ENCODE measurements at regions not wholly inside any gene's neighbourhood (a gene's known extent, or its start where the extent isn't known, plus 50 kb on each side); places are given as distances from the start of the nearest gene placed in this dataset.

- FAIRE-seq: no peak
- Histone ChIP-seq H3K4me2 (ENCODE audit: insufficient read depth, low read length) (no peak overlapping the region), H4K20me1 (replicated peaks; ENCODE audit: control insufficient read depth, extremely low read depth, insufficient read depth, low read length) (no peaks in the 10 kb centered on the region), H3K4me3 (replicated peaks in 1 of 3; ENCODE audit: insufficient read depth in 1 of 3, low read depth in 1 of 3, low read length in 3 of 3) (no peak overlapping the region), H3K9me1 (replicated peaks; ENCODE audit: control insufficient read depth, extremely low read depth, insufficient read depth, low read length) (no peaks in the 10 kb centered on the region), H3K27me3 (ENCODE audit: control insufficient read depth in 2 of 2, insufficient read depth in 2 of 2, low read length in 2 of 2) (no peaks in the 10 kb centered on the region), H2AFZ (ENCODE audit: low read depth, low read length) (no peak overlapping the region), H3K27ac (ENCODE audit: insufficient read depth, low read depth, low read length) (no peak overlapping the region), H3K9ac (replicated peaks; ENCODE audit: extremely low read depth, insufficient read depth, low read length) (no peak overlapping the region), H3K36me3 (ENCODE audit: control insufficient read depth in 2 of 2, extremely low read depth in 1 of 2, insufficient read depth in 2 of 2, low read length in 2 of 2) (no peaks in the 10 kb centered on the region), H3K79me2 (ENCODE audit: control insufficient read depth, insufficient read depth, low read length) (no peaks in the 10 kb centered on the region), H3K9me3 (replicated peaks; ENCODE audit: control insufficient read depth, insufficient read depth, low read length) (no peaks in the 10 kb centered on the region), H3K4me1 (ENCODE audit: control insufficient read depth, extremely low read depth, insufficient read depth, low read length) (no peaks in the 10 kb centered on the region)
- no peak for DNase-seq (ENCODE audit: low read depth, low spot score)
- BruUV-seq (replicated peaks): no TSS peak
- dilution Hi-C loops (cut with MboI; ENCODE audit: extremely low pct_ligation_motif_present, low sequenced_read_pairs): no loop called here
- TF ChIP-seq MAX (IDR thresholded peaks at IDR 0.05; ENCODE audit: insufficient read depth, insufficient read length): no peak
- TF ChIP-seq POLR2AphosphoS5 (IDR thresholded peaks at IDR 0.05; ENCODE audit: insufficient read depth, low read depth, low read length): no peak
- TF ChIP-seq POLR2A (IDR thresholded peaks at IDR 0.05; ENCODE audit: low read depth, low read length): no peak
- no peak for TF ChIP-seq FOS (IDR thresholded peaks at IDR 0.05; ENCODE audit: borderline replicate concordance, insufficient read depth, low read length)
- no peak for TF ChIP-seq EZH2 (IDR thresholded peaks at IDR 0.05; ENCODE audit: borderline replicate concordance, low read depth, low read length, severe bottlenecking)
- TF ChIP-seq MYC (IDR thresholded peaks at IDR 0.05; ENCODE audit: low read depth, low read length): no peak
- CTCF ChIA-PET: no interaction called here
- intact Hi-C loops (cut with micrococcal nuclease): no loop called here
- POLR2A ChIA-PET: no interaction called here
Observed at GRCh38 chr2:128548461-128548891, 229.8 kb upstream of the HS6ST1 start.

- TF ChIP-seq MAX (IDR thresholded peaks at IDR 0.05; ENCODE audit: insufficient read depth, insufficient read length) (no peak), MYC (IDR thresholded peaks at IDR 0.05; ENCODE audit: low read depth, low read length) (no peak), EZH2 (IDR thresholded peaks at IDR 0.05; ENCODE audit: borderline replicate concordance, low read depth, low read length, severe bottlenecking) (no peak), POLR2AphosphoS5 (IDR thresholded peaks at IDR 0.05; ENCODE audit: insufficient read depth, low read depth, low read length) (no peak), CTCF (IDR thresholded peaks at IDR 0.05; ENCODE audit: extremely low read depth in 1 of 2, insufficient read depth in 1 of 2, low read depth in 1 of 2, low read length in 2 of 2) (no peak), JUN (IDR thresholded peaks at IDR 0.05; ENCODE audit: borderline replicate concordance, insufficient read depth, insufficient read length, low read depth) (no peak), POLR2A (IDR thresholded peaks at IDR 0.05; ENCODE audit: low read depth, low read length) (no peak), GATA2 (IDR thresholded peaks at IDR 0.05; ENCODE audit: insufficient read depth, insufficient read length, low read depth, low read length) (no peak), FOS (IDR thresholded peaks at IDR 0.05; ENCODE audit: borderline replicate concordance, insufficient read depth, low read length) (no peak)
- Histone ChIP-seq H3K9me1 (replicated peaks; ENCODE audit: control insufficient read depth, extremely low read depth, insufficient read depth, low read length) (no peaks in the 10 kb centered on the region), H4K20me1 (replicated peaks; ENCODE audit: control insufficient read depth, extremely low read depth, insufficient read depth, low read length) (no peaks in the 10 kb centered on the region), H3K4me1 (ENCODE audit: control insufficient read depth, extremely low read depth, insufficient read depth, low read length) (no peaks in the 10 kb centered on the region), H3K4me2 (ENCODE audit: insufficient read depth, low read length) (no peak overlapping the region), H3K36me3 (ENCODE audit: control insufficient read depth in 2 of 2, extremely low read depth in 1 of 2, insufficient read depth in 2 of 2, low read length in 2 of 2) (no peaks in the 10 kb centered on the region), H3K27me3 (ENCODE audit: control insufficient read depth in 2 of 2, insufficient read depth in 2 of 2, low read length in 2 of 2) (no peaks in the 10 kb centered on the region), H3K9ac (replicated peaks; ENCODE audit: extremely low read depth, insufficient read depth, low read length) (no peak overlapping the region), H3K79me2 (ENCODE audit: control insufficient read depth, insufficient read depth, low read length) (no peaks in the 10 kb centered on the region), H3K27ac (ENCODE audit: insufficient read depth, low read depth, low read length) (no peak overlapping the region), H2AFZ (ENCODE audit: low read depth, low read length) (no peak overlapping the region), H3K4me3 (replicated peaks in 1 of 3; ENCODE audit: insufficient read depth in 1 of 3, low read depth in 1 of 3, low read length in 3 of 3) (no peak overlapping the region), H3K9me3 (replicated peaks; ENCODE audit: control insufficient read depth, insufficient read depth, low read length) (no peaks in the 10 kb centered on the region)
- FAIRE-seq (no peak), DNase-seq (ENCODE audit: low read depth, low spot score) (no peak)
- no TSS peak for BruUV-seq (replicated peaks)
- CTCF ChIA-PET: no interaction called here
- POLR2A ChIA-PET: no interaction called here
- intact Hi-C loops (cut with micrococcal nuclease): no loop called here
- dilution Hi-C loops (cut with MboI; ENCODE audit: extremely low pct_ligation_motif_present, low sequenced_read_pairs): no loop called here
Observed at GRCh38 chr2:128549094-128549493, 230.4 kb upstream of the HS6ST1 start.
